HepG2 (cell line): ENCODE measurements at regions not wholly inside any gene's neighbourhood (a gene's known extent, or its start where the extent isn't known, plus 50 kb on each side); places are given as distances from the start of the nearest gene placed in this dataset.
A peak's percentile ranks its signal among the peaks of the same experiment; 100 is the strongest.

Experiments
- ARID5B ChIP-seq: IDR thresholded peaks from 2 replicates; pipeline ENCODE4 v1.4.0; 2020; ENCODE audit warnings: mild to moderate bottlenecking, missing genetic modification reagents
- ATF7 ChIP-seq, 2 experiments: fragments of 450-650 bp in 1 of 2; sonication (generic) in 1 of 2; formaldehyde crosslinking in 1 of 2; IDR thresholded peaks; 2 replicates each; pipeline versions ENCODE4 v1.4.0 to v1.6.1; 2016 to 2020; ENCODE audit warnings: antibody characterized with exemption in 1 of 2, mild to moderate bottlenecking in 1 of 2, missing genetic modification reagents in 1 of 2
- CCDC6 ChIP-seq: sonication (generic); formaldehyde crosslinking; IDR thresholded peaks from 2 replicates; pipeline ENCODE4 v1.8.1; 2022; ENCODE audit warnings: mild to moderate bottlenecking, missing genetic modification reagents, moderate library complexity
- CREM ChIP-seq, 2 experiments: sonication (generic) in 1 of 2; formaldehyde crosslinking in 1 of 2; IDR thresholded peaks; 2 replicates each; pipeline versions ENCODE4 v1.4.0 to v1.6.1; 2016 to 2020; ENCODE audit warnings: antibody characterized with exemption in 1 of 2, mild to moderate bottlenecking in 1 of 2, missing genetic modification reagents in 1 of 2
- DPF2 ChIP-seq: sonication (generic); formaldehyde crosslinking; IDR thresholded peaks from 2 replicates; pipeline ENCODE4 v1.4.0; 2020; ENCODE audit warnings: mild to moderate bottlenecking, low read depth, missing genetic modification reagents, borderline replicate concordance
- FOSL1 ChIP-seq: sonication (generic); formaldehyde crosslinking; IDR thresholded peaks from 2 replicates; pipeline ENCODE4 v1.9.0; 2021; ENCODE audit warnings: missing genetic modification reagents, borderline replicate concordance
- FOXA3 ChIP-seq: IDR thresholded peaks from 2 replicates; pipeline ENCODE4 v1.6.1; 2016; ENCODE audit warnings: missing genetic modification reagents, missing compliant biosample characterization
- NFKB2 ChIP-seq: sonication (generic); formaldehyde crosslinking; IDR thresholded peaks from 2 replicates; pipeline ENCODE4 v1.4.0; 2020; ENCODE audit warnings: missing genetic modification reagents, borderline replicate concordance
- PCBP1 ChIP-seq: fragments of 200-400 bp; formaldehyde crosslinking; IDR thresholded peaks from 2 replicates; pipeline ENCODE4 v1.6.1; 2017; ENCODE audit warnings: mild to moderate bottlenecking, low read depth, low read length, borderline replicate concordance
- SMAD9 ChIP-seq: sonication (generic); formaldehyde crosslinking; IDR thresholded peaks from 2 replicates; pipeline ENCODE4 v1.5.1; 2020; ENCODE audit warnings: mild to moderate bottlenecking, missing genetic modification reagents
- ZBTB46 ChIP-seq: sonication (generic); formaldehyde crosslinking; IDR thresholded peaks from 2 replicates; pipeline ENCODE4 v1.4.0; 2020; ENCODE audit warnings: mild to moderate bottlenecking, missing genetic modification reagents, borderline replicate concordance
- ZNF317 ChIP-seq: sonication (generic); formaldehyde crosslinking; IDR thresholded peaks from 2 replicates; pipeline ENCODE4 v1.5.0; 2020; ENCODE audit warnings: mild to moderate bottlenecking, missing genetic modification reagents
- ZNF432 ChIP-seq: sonication (generic); formaldehyde crosslinking; IDR thresholded peaks from 2 replicates; pipeline ENCODE4 v1.5.0; 2020; ENCODE audit warnings: missing genetic modification reagents, mild to moderate bottlenecking, borderline replicate concordance
- ZNF616 ChIP-seq: sonication (generic); formaldehyde crosslinking; IDR thresholded peaks from 2 replicates; pipeline ENCODE4 v1.5.0; 2020; ENCODE audit warnings: low read depth, mild to moderate bottlenecking, missing genetic modification reagents
- ZNF709 ChIP-seq: sonication (generic); formaldehyde crosslinking; IDR thresholded peaks from 2 replicates; pipeline ENCODE4 v1.5.0; 2020; ENCODE audit warnings: mild to moderate bottlenecking, missing genetic modification reagents
- TF ChIP-seq, protein P1 (sequence below), 2 experiments: fragments of 450-650 bp in 1 of 2; sonication (generic) in 1 of 2; formaldehyde crosslinking; IDR thresholded peaks; 2 replicates each; pipeline versions ENCODE4 v1.5.0 to v1.8.0; 2020 to 2022; ENCODE audit warnings: mild to moderate bottlenecking in 1 of 2, missing genetic modification reagents in 1 of 2
- TF ChIP-seq, protein P2 (sequence below): sonication (generic); formaldehyde crosslinking; IDR thresholded peaks from 2 replicates; pipeline ENCODE4 v1.5.1; 2020; ENCODE audit warnings: mild to moderate bottlenecking, moderate library complexity, missing genetic modification reagents
- TF ChIP-seq, protein P3 (sequence below): sonication (generic); formaldehyde crosslinking; IDR thresholded peaks from 2 replicates; pipeline ENCODE4 v1.8.0; 2022; ENCODE audit warnings: missing genetic modification reagents, mild to moderate bottlenecking, borderline replicate concordance

DNA sequence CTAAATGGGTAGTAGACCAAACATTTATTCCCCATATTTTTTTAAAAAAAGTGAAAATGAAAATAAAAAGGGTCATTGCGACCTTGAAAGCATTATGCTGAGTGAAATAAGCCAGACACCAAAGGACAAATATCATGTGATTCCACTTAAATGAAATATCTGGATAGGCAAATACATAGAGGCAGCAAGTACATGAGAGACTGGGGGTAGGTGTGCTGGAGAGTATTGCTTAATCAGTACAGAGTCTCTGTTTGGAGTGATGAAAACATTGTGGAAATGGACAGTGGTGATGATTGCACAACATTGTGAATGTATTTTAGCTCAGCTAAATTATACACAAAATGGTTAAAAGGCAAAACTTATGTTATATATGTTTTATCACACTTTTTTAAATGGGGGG lies 169.4 kb downstream of the AKR1D1 start (continued):
- TF ChIP-seq, protein P1, sequence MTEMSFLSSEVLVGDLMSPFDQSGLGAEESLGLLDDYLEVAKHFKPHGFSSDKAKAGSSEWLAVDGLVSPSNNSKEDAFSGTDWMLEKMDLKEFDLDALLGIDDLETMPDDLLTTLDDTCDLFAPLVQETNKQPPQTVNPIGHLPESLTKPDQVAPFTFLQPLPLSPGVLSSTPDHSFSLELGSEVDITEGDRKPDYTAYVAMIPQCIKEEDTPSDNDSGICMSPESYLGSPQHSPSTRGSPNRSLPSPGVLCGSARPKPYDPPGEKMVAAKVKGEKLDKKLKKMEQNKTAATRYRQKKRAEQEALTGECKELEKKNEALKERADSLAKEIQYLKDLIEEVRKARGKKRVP (CRISPR knock-in tag; IDR thresholded peaks at IDR 0.05), result peak in 1 of 2 experiments; percentile 94; a peak in 2 of 4 replicates
- peak; percentile 94 for TF ChIP-seq FOXA3 (CRISPR knock-in tag)
- TF ChIP-seq ATF7 (IDR thresholded peaks at IDR 0.05), result peak; percentile 59
- TF ChIP-seq ATF7 (CRISPR knock-in tag; IDR thresholded peaks at IDR 0.05), result no peak; the same call in 1 of the 2 replicates
- TF ChIP-seq CREM (IDR thresholded peaks at IDR 0.05), result peak; percentile 85
- TF ChIP-seq CREM (CRISPR knock-in tag; IDR thresholded peaks at IDR 0.05), result no peak
- TF ChIP-seq PCBP1, result no peak
- TF ChIP-seq, protein P2, sequence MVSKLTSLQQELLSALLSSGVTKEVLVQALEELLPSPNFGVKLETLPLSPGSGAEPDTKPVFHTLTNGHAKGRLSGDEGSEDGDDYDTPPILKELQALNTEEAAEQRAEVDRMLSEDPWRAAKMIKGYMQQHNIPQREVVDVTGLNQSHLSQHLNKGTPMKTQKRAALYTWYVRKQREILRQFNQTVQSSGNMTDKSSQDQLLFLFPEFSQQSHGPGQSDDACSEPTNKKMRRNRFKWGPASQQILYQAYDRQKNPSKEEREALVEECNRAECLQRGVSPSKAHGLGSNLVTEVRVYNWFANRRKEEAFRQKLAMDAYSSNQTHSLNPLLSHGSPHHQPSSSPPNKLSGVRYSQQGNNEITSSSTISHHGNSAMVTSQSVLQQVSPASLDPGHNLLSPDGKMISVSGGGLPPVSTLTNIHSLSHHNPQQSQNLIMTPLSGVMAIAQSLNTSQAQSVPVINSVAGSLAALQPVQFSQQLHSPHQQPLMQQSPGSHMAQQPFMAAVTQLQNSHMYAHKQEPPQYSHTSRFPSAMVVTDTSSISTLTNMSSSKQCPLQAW (CRISPR knock-in tag), result no peak
- TF ChIP-seq ZNF709 (CRISPR knock-in tag), result no peak
- no peak for TF ChIP-seq FOSL1
- no peak for TF ChIP-seq ZBTB46 (CRISPR knock-in tag)
- TF ChIP-seq NFKB2 (CRISPR knock-in tag), result no peak
- TF ChIP-seq CCDC6 (CRISPR knock-in tag), result no peak
- TF ChIP-seq SMAD9 (CRISPR knock-in tag), result no peak
- TF ChIP-seq ZNF616 (CRISPR knock-in tag), result no peak
- TF ChIP-seq ARID5B (CRISPR knock-in tag), result peak; percentile 94
- peak; percentile 90 for TF ChIP-seq DPF2 (CRISPR knock-in tag)
- 0 out of 2 replicates have a peak, but pooled peaks have one; percentile 49 for TF ChIP-seq ZNF317 (CRISPR knock-in tag)
- TF ChIP-seq, protein P3, sequence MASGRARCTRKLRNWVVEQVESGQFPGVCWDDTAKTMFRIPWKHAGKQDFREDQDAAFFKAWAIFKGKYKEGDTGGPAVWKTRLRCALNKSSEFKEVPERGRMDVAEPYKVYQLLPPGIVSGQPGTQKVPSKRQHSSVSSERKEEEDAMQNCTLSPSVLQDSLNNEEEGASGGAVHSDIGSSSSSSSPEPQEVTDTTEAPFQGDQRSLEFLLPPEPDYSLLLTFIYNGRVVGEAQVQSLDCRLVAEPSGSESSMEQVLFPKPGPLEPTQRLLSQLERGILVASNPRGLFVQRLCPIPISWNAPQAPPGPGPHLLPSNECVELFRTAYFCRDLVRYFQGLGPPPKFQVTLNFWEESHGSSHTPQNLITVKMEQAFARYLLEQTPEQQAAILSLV (CRISPR knock-in tag), result no peak
- TF ChIP-seq ZNF432 (CRISPR knock-in tag), result no peak
